ENCODE measurements at regions not wholly inside any gene's neighbourhood (a gene's known extent, or its start where the extent isn't known, plus 50 kb on each side); places are given as distances from the start of the nearest gene placed in this dataset.
"Not testable (repeated sequence)": the region's sequence is repeated elsewhere in the genome, so short reads cannot be mapped to it uniquely, and the experiment has no call there.

DNA sequence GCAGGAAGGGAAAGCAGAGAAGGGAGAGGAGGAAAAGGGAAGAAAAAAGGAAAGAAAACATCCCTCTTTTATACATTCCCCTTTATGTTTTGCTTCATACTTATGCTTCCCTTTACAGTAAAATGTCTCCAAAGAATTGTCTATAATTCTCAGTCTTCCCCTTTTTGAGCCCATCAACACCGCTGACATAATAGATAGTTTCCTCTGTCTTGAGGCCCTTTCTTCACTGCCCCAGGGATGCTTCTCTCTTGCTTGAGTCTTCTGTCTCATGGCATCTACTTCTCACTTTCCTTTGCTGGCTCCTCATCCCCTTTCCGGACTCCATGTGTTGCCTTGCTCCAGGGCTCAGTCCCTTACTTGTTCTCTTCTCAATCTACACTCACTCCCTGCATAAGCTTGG, 99.7 kb upstream of the DAZL start:
- 70 to 77% methylated on average over 2 of the region's 2 CpGs for WGBS, 2 donors
- Histone ChIP-seq H3K36me3 (no peaks in the 10 kb centered on the region), H3K4me1 (no peaks in the 10 kb centered on the region), H3K4me3 (no peak overlapping the region), H3K27me3 (no peaks in the 10 kb centered on the region), H3K27ac (no peak overlapping the region), H3K9me3 (no peaks in the 10 kb centered on the region)
- no peak for DNase-seq
- TF ChIP-seq EP300 (IDR thresholded peaks at IDR 0.05) (no peak), POLR2A (IDR thresholded peaks at IDR 0.05) (no peak), POLR2AphosphoS5 (IDR thresholded peaks at IDR 0.05) (no peak)
- TF ChIP-seq, protein P1, sequence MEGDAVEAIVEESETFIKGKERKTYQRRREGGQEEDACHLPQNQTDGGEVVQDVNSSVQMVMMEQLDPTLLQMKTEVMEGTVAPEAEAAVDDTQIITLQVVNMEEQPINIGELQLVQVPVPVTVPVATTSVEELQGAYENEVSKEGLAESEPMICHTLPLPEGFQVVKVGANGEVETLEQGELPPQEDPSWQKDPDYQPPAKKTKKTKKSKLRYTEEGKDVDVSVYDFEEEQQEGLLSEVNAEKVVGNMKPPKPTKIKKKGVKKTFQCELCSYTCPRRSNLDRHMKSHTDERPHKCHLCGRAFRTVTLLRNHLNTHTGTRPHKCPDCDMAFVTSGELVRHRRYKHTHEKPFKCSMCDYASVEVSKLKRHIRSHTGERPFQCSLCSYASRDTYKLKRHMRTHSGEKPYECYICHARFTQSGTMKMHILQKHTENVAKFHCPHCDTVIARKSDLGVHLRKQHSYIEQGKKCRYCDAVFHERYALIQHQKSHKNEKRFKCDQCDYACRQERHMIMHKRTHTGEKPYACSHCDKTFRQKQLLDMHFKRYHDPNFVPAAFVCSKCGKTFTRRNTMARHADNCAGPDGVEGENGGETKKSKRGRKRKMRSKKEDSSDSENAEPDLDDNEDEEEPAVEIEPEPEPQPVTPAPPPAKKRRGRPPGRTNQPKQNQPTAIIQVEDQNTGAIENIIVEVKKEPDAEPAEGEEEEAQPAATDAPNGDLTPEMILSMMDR (IDR thresholded peaks at IDR 0.05) = no peak
- peak in 1 of 2 donors; percentile 49 for ATAC-seq (ENCODE audit: low FRiP score in 2 of 2)

GRCh38 chr3:16707260-16707659, 102.0 kb upstream of the DAZL start:
- ATAC-seq (ENCODE audit: low FRiP score in 2 of 2) = peak in 1 of 2 donors; percentile 59
- Histone ChIP-seq H3K4me3 (no peak overlapping the region), H3K9me3 (peaks cover 0 to 1% (median 0%) of the 10 kb centered on the region in 4 donors), H3K36me3 (no peaks in the 10 kb centered on the region), H3K27me3 (no peaks in the 10 kb centered on the region), H3K27ac (no peak overlapping the region), H3K4me1 (no peaks in the 10 kb centered on the region)
- 69 to 77% methylated on average over 4 of the region's 4 CpGs for WGBS, 2 donors
- no peak for DNase-seq
- TF ChIP-seq POLR2AphosphoS5 (IDR thresholded peaks at IDR 0.05) = no peak
- TF ChIP-seq POLR2A (IDR thresholded peaks at IDR 0.05) = no peak
- no peak for TF ChIP-seq EP300 (IDR thresholded peaks at IDR 0.05)

GRCh38 chr3:16708285-16708684, 103.1 kb upstream of the DAZL start:
- no peaks in the 10 kb centered on the region for H3K36me3 ChIP-seq
- no peaks in the 10 kb centered on the region for H3K27me3 ChIP-seq
- no peak overlapping the region for H3K27ac ChIP-seq
- peaks cover 0 to 6% (median 0%) of the 10 kb centered on the region in 4 donors for H3K9me3 ChIP-seq
- no peaks in the 10 kb centered on the region for H3K4me1 ChIP-seq
- DNase-seq = no peak
- TF ChIP-seq, protein P1 (IDR thresholded peaks at IDR 0.05) = no peak
- no peak for TF ChIP-seq POLR2A (IDR thresholded peaks at IDR 0.05)
- no peak for TF ChIP-seq POLR2AphosphoS5 (IDR thresholded peaks at IDR 0.05)
- TF ChIP-seq EP300 (IDR thresholded peaks at IDR 0.05) = no peak
- no peak overlapping the region for H3K4me3 ChIP-seq
- ATAC-seq (ENCODE audit: low FRiP score in 2 of 2) = no peak

DNA sequence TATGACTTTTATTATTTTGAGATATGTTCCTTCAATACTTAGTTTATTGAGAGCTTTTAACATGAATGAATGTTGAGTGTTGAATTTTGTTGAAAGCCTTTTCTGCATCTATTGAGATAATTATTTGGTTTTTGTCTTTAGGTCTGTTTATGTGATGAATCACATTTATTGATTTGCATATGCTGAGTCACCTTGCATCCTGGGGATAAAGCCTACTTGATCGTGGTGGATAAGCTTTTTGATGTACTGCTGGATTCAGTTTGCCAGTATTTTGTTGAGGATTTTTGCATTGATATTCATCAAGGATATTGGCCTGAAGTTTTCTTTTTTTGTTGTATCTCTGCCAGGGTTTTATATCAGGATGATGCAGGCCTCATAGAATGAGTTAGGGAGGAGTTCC, 106.5 kb upstream of the DAZL start:
- H3K4me3 ChIP-seq; ATAC-seq (ENCODE audit: low FRiP score in 2 of 2); H3K4me1 ChIP-seq; H3K9me3 ChIP-seq; DNase-seq; H3K27ac ChIP-seq; H3K27me3 ChIP-seq; H3K36me3 ChIP-seq: not testable (repeated sequence)
- WGBS, 2 donors = 85% methylated on average over 1 of the region's 1 CpG

DNA sequence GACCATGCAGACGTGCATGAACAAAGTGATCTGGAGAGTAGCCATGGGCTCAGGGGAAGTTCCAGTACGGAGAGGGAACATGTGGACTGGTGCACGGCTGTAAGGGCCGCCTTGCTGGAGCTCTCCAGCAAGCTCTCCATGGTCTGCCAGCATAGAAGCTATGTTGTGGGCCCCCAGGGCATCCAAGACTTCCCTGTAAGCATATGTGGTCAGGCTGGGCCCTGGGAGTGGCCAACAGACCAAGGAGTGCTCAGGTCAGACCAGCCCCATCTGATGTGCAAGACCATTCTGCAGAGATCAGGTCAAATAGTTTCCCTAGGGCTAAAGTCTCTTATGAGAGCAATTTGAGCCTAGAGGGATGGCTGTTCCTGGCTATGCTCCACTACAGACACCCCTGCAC, 110.1 kb upstream of the DAZL start:
- H3K27me3 ChIP-seq = no peaks in the 10 kb centered on the region
- no peak for ATAC-seq (ENCODE audit: low FRiP score in 2 of 2)
- H3K36me3 ChIP-seq = no peaks in the 10 kb centered on the region
- H3K9me3 ChIP-seq = peaks cover 0 to 6% (median 0%) of the 10 kb centered on the region in 4 donors
- no peaks in the 10 kb centered on the region for H3K4me1 ChIP-seq
- no peak for DNase-seq
- no peak overlapping the region for H3K4me3 ChIP-seq
- TF ChIP-seq EP300 (IDR thresholded peaks at IDR 0.05) = no peak
- TF ChIP-seq, protein P1 (IDR thresholded peaks at IDR 0.05) = no peak
- TF ChIP-seq POLR2A (IDR thresholded peaks at IDR 0.05) = no peak
- TF ChIP-seq POLR2AphosphoS5 (IDR thresholded peaks at IDR 0.05) = no peak
- WGBS, 2 donors = 89 to 90% methylated on average over 3 to 4 of the region's 4 CpGs
- no peak overlapping the region for H3K27ac ChIP-seq

- ATAC-seq (ENCODE audit: low FRiP score in 2 of 2) = no peak
- 43% methylated on average over 3 of the region's 3 CpGs for WGBS, 2 donors
Observed at GRCh38 chr3:16719426-16719825, 114.2 kb upstream of the DAZL start.

More at GRCh38 chr3:16719426-16719825, 114.2 kb upstream of the DAZL start:
- H3K4me3 ChIP-seq = no peak overlapping the region
- TF ChIP-seq POLR2A (IDR thresholded peaks at IDR 0.05) = no peak
- TF ChIP-seq, protein P1 (IDR thresholded peaks at IDR 0.05) = no peak
- H3K27ac ChIP-seq = no peak overlapping the region
- no peaks in the 10 kb centered on the region for H3K4me1 ChIP-seq
- no peak for DNase-seq
- H3K36me3 ChIP-seq = no peaks in the 10 kb centered on the region
- no peaks in the 10 kb centered on the region for H3K9me3 ChIP-seq
- H3K27me3 ChIP-seq = no peaks in the 10 kb centered on the region
